Mesodermal cell (in vitro differentiated cells): ENCODE measurements at regions not wholly inside any gene's neighbourhood (a gene's known extent, or its start where the extent isn't known, plus 50 kb on each side); places are given as distances from the start of the nearest gene placed in this dataset.

Experiments
- H3K27ac ChIP-seq: 2 replicates; pipeline ENCODE4 v1.7.0; 2013; ENCODE audit warnings: mild to moderate bottlenecking, low read depth, low read length, moderate library complexity; ENCODE audit not compliant: severe bottlenecking
- H3K36me3 ChIP-seq: 2 replicates; pipeline ENCODE4 v1.7.1; 2013; ENCODE audit warnings: mild to moderate bottlenecking, low read length, moderate library complexity; ENCODE audit not compliant: control insufficient read depth, insufficient read depth
- H3K4me1 ChIP-seq: one replicate; pipeline ENCODE4 v1.7.1; 2013; ENCODE audit warnings: mild to moderate bottlenecking, low read length; ENCODE audit not compliant: insufficient read depth, control insufficient read depth, poor library complexity, severe bottlenecking
- H3K4me3 ChIP-seq: 2 replicates; pipeline ENCODE4 v1.7.0; 2013; ENCODE audit warnings: low read length, control low read depth, mild to moderate bottlenecking; ENCODE audit not compliant: insufficient read depth, poor library complexity, severe bottlenecking; ENCODE audit errors: extremely low read depth
- H3K9me3 ChIP-seq: 2 replicates; pipeline ENCODE4 v1.7.1; 2013; ENCODE audit warnings: mild to moderate bottlenecking, low read length, moderate library complexity; ENCODE audit not compliant: control insufficient read depth
- WGBS, 2 experiments: methylation state at CpG; one replicate each; pipeline ENCODE4 v1.1.5; 2013; ENCODE audit warnings: missing lambda C conversion rate in 2 of 2; ENCODE audit not compliant: insufficient coverage in 2 of 2; 5-methylcytosine and 5-hydroxymethylcytosine counted together

GRCh38 chr13:99620806-99621205 is 119.5 kb downstream of the TM9SF2 start:
- Histone ChIP-seq H3K36me3 (no peaks in the 10 kb centered on the region), H3K27ac (no peak overlapping the region), H3K4me1 (no peaks in the 10 kb centered on the region), H3K9me3 (no peaks in the 10 kb centered on the region), H3K4me3 (no peak overlapping the region)
- 84 to 95% methylated on average over 2 to 3 of the region's 3 CpGs for WGBS, 2 experiments

- Histone ChIP-seq H3K4me3 (no peak overlapping the region), H3K36me3 (no peaks in the 10 kb centered on the region), H3K27ac (no peak overlapping the region), H3K4me1 (no peaks in the 10 kb centered on the region), H3K9me3 (no peaks in the 10 kb centered on the region)
- WGBS, 2 experiments = 100% methylated on average over 2 of the region's 2 CpGs; no CpG with 5 or more reads in 1 of the 2 experiments
Measured at GRCh38 chr13:99619207-99619606, 117.9 kb downstream of the TM9SF2 start.

- 34 to 40% methylated on average over 9 to 10 of the region's 11 CpGs for WGBS, 2 experiments
- Histone ChIP-seq H3K4me1 (no peaks in the 10 kb centered on the region), H3K36me3 (no peaks in the 10 kb centered on the region), H3K4me3 (no peak overlapping the region), H3K27ac (no peak overlapping the region), H3K9me3 (no peaks in the 10 kb centered on the region)
Measured at GRCh38 chr13:99617474-99618255, 116.4 kb downstream of the TM9SF2 start.

- Histone ChIP-seq H3K4me1 (no peaks in the 10 kb centered on the region), H3K9me3 (no peaks in the 10 kb centered on the region), H3K36me3 (no peaks in the 10 kb centered on the region), H3K27ac (no peak overlapping the region), H3K4me3 (no peak overlapping the region)
- 53 to 93% methylated on average over 5 to 9 of the region's 9 CpGs for WGBS, 2 experiments
Measured at GRCh38 chr13:99614465-99614885, 113.2 kb downstream of the TM9SF2 start.
